DND-41 (cell line): ENCODE measurements at regions not wholly inside any gene's neighbourhood (a gene's known extent, or its start where the extent isn't known, plus 50 kb on each side); places are given as distances from the start of the nearest gene placed in this dataset.
"Not testable (repeated sequence)": the region's sequence is repeated elsewhere in the genome, so short reads cannot be mapped to it uniquely, and the experiment has no call there.

Source experiments
- ATAC-seq: fragments of 200-7000 bp; cut with Tn5 transposase; 3 replicates; pipeline ENCODE4 v1.9.1; 2021; ENCODE audit warnings: low read depth; ENCODE audit not compliant: insufficient read depth
- DNase-seq: peaks from one replicate; pipeline ENCODE4 v3.0.0-alpha.2; 2020
- H2AFZ ChIP-seq: 2 replicates; pipeline ENCODE4 v1.6.0; 2012; ENCODE audit warnings: low read depth, low read length
- H3K27ac ChIP-seq: 2 replicates; pipeline ENCODE4 v1.5.1; 2012; ENCODE audit warnings: low read length, inconsistent platforms
- H3K27me3 ChIP-seq: fragments of 200-600 bp; sonication (generic); 2 replicates; pipeline ENCODE4 v1.6.0; 2012; ENCODE audit warnings: low read length, mild to moderate bottlenecking, inconsistent platforms; ENCODE audit not compliant: insufficient read depth, poor library complexity
- H3K36me3 ChIP-seq: 2 replicates; pipeline ENCODE4 v1.5.1; 2012; ENCODE audit warnings: low read length, inconsistent platforms; ENCODE audit not compliant: insufficient read depth
- H3K4me1 ChIP-seq: 2 replicates; pipeline ENCODE4 v1.5.1; 2012; ENCODE audit warnings: mild to moderate bottlenecking, low read length; ENCODE audit not compliant: insufficient read depth
- H3K4me2 ChIP-seq: 2 replicates; pipeline ENCODE4 v1.6.0; 2012; ENCODE audit warnings: mild to moderate bottlenecking, moderate library complexity, low read length, inconsistent platforms; ENCODE audit not compliant: insufficient read depth
- H3K4me3 ChIP-seq, 2 experiments: fragments of 200-600 bp in 1 of 2; shearing (Covaris generic) in 1 of 2; 2 replicates each; pipeline ENCODE4 v1.5.1; 2012 to 2016; ENCODE audit warnings: inconsistent platforms in 2 of 2, low read length in 2 of 2, mild to moderate bottlenecking in 2 of 2, low read depth in 1 of 2, moderate library complexity in 1 of 2
- H3K79me2 ChIP-seq: 2 replicates; pipeline ENCODE4 v1.6.0; 2012; ENCODE audit warnings: low read length, inconsistent platforms; ENCODE audit not compliant: insufficient read depth
- H3K9ac ChIP-seq: 2 replicates; pipeline ENCODE4 v1.6.0; 2012; ENCODE audit warnings: low read depth, mild to moderate bottlenecking, inconsistent platforms, low read length, moderate library complexity
- H3K9me3 ChIP-seq: 2 replicates; pipeline ENCODE4 v1.5.1; 2012; ENCODE audit warnings: low read length, moderate library complexity, mild to moderate bottlenecking, inconsistent platforms; ENCODE audit not compliant: insufficient read depth, severe bottlenecking
- H4K20me1 ChIP-seq: 2 replicates; pipeline ENCODE4 v1.6.0; 2012; ENCODE audit warnings: low read length; ENCODE audit not compliant: insufficient read depth
- CTCF ChIP-seq: IDR thresholded peaks from 2 replicates; pipeline ENCODE4 v1.5.1; 2012; ENCODE audit warnings: borderline replicate concordance, low read length, moderate library complexity, mild to moderate bottlenecking; ENCODE audit not compliant: poor library complexity, severe bottlenecking; ENCODE audit errors: extremely low read depth
- EZH2 ChIP-seq: IDR thresholded peaks from 3 replicates; pipeline ENCODE4 v1.6.1; 2012; ENCODE audit warnings: borderline replicate concordance, low read depth, mild to moderate bottlenecking, moderate library complexity, low read length, inconsistent platforms; ENCODE audit not compliant: severe bottlenecking

GRCh38 chr3:162971715-162972114 is 1475.1 kb downstream of the OTOL1 start:
- H2AFZ ChIP-seq: no peak overlapping the region
- TF ChIP-seq EZH2: no peak
- TF ChIP-seq CTCF: no peak
- H3K27me3 ChIP-seq: no peaks in the 10 kb centered on the region
- no peak overlapping the region for H3K4me2 ChIP-seq
- no peaks in the 10 kb centered on the region for H3K36me3 ChIP-seq
- no peak overlapping the region for H3K27ac ChIP-seq
- no peaks in the 10 kb centered on the region for H4K20me1 ChIP-seq
- no peaks in the 10 kb centered on the region for H3K9me3 ChIP-seq
- no peak overlapping the region for H3K9ac ChIP-seq
- DNase-seq (no peak), ATAC-seq (no peak)
- no peaks in the 10 kb centered on the region for H3K79me2 ChIP-seq
- no peak overlapping the region for H3K4me3 ChIP-seq
- peaks cover 13% of the 10 kb centered on the region for H3K4me1 ChIP-seq

GRCh38 chr3:162973428-162973917 is 1476.9 kb downstream of the OTOL1 start:
- Histone ChIP-seq H4K20me1 (no peaks in the 10 kb centered on the region), H3K4me1 (peaks cover 13% of the 10 kb centered on the region), H2AFZ (peak overlapping the region; percentile 71), H3K9me3 (no peaks in the 10 kb centered on the region), H3K27ac (peak overlapping the region; percentile 73), H3K79me2 (no peaks in the 10 kb centered on the region), H3K4me2 (peak overlapping the region; percentile 50), H3K9ac (peak overlapping the region; percentile 25; the same call in 1 of the 2 replicates), H3K36me3 (no peaks in the 10 kb centered on the region), H3K27me3 (no peaks in the 10 kb centered on the region), H3K4me3 (peak overlapping the region in 1 of 2 experiments; percentile 37; a peak in 2 of 4 replicates)
- no peak for TF ChIP-seq EZH2
- TF ChIP-seq CTCF: no peak
- peak; percentile 87 for ATAC-seq
- peak; percentile 14 for DNase-seq

GRCh38 chr3:162978136-162978535 is 1481.5 kb downstream of the OTOL1 start:
- H3K9ac ChIP-seq: no peak overlapping the region
- H2AFZ ChIP-seq: 0 out of 2 replicates have a peak overlapping the region, but pooled peaks have one; percentile 8
- H3K4me2 ChIP-seq: no peak overlapping the region
- no peaks in the 10 kb centered on the region for H3K36me3 ChIP-seq
- no peaks in the 10 kb centered on the region for H4K20me1 ChIP-seq
- no peak overlapping the region for H3K27ac ChIP-seq
- H3K4me3 ChIP-seq: no peak overlapping the region
- peaks cover 10% of the 10 kb centered on the region for H3K4me1 ChIP-seq
- no peaks in the 10 kb centered on the region for H3K9me3 ChIP-seq
- no peaks in the 10 kb centered on the region for H3K79me2 ChIP-seq
- no peaks in the 10 kb centered on the region for H3K27me3 ChIP-seq
- no peak for TF ChIP-seq CTCF
- ATAC-seq (no peak), DNase-seq (no peak)

- Histone ChIP-seq H3K4me1 (no peaks in the 10 kb centered on the region), H3K27me3 (no peaks in the 10 kb centered on the region), H3K36me3 (no peaks in the 10 kb centered on the region), H3K4me3 (no peak overlapping the region), H4K20me1 (no peaks in the 10 kb centered on the region), H2AFZ (peak overlapping the region; percentile 44; the same call in 1 of the 2 replicates), H3K79me2 (no peaks in the 10 kb centered on the region), H3K9me3 (no peaks in the 10 kb centered on the region), H3K4me2 (no peak overlapping the region), H3K27ac (no peak overlapping the region), H3K9ac (no peak overlapping the region)
- TF ChIP-seq CTCF (no peak), EZH2 (no peak)
- ATAC-seq: no peak
- DNase-seq: no peak
Measured at GRCh38 chr3:162984746-162985145, 1488.1 kb downstream of the OTOL1 start.

GRCh38 chr3:162987085-162987794 is 1490.6 kb downstream of the OTOL1 start:
- not testable (repeated sequence) for H3K4me3 ChIP-seq, H3K4me1 ChIP-seq, H3K9ac ChIP-seq, H3K9me3 ChIP-seq, H3K27ac ChIP-seq, H3K36me3 ChIP-seq, H3K27me3 ChIP-seq, DNase-seq, H3K79me2 ChIP-seq, H2AFZ ChIP-seq, H4K20me1 ChIP-seq, ATAC-seq, H3K4me2 ChIP-seq
